ENCODE measurements at regions not wholly inside any gene's neighbourhood (a gene's known extent, or its start where the extent isn't known, plus 50 kb on each side); places are given as distances from the start of the nearest gene placed in this dataset.

- peaks cover 3% of the 10 kb centered on the region; the same call in 1 of the 3 replicates for H3K36me3 Mint-ChIP-seq (ENCODE audit: low read depth)
- TF ChIP-seq, protein P1, sequence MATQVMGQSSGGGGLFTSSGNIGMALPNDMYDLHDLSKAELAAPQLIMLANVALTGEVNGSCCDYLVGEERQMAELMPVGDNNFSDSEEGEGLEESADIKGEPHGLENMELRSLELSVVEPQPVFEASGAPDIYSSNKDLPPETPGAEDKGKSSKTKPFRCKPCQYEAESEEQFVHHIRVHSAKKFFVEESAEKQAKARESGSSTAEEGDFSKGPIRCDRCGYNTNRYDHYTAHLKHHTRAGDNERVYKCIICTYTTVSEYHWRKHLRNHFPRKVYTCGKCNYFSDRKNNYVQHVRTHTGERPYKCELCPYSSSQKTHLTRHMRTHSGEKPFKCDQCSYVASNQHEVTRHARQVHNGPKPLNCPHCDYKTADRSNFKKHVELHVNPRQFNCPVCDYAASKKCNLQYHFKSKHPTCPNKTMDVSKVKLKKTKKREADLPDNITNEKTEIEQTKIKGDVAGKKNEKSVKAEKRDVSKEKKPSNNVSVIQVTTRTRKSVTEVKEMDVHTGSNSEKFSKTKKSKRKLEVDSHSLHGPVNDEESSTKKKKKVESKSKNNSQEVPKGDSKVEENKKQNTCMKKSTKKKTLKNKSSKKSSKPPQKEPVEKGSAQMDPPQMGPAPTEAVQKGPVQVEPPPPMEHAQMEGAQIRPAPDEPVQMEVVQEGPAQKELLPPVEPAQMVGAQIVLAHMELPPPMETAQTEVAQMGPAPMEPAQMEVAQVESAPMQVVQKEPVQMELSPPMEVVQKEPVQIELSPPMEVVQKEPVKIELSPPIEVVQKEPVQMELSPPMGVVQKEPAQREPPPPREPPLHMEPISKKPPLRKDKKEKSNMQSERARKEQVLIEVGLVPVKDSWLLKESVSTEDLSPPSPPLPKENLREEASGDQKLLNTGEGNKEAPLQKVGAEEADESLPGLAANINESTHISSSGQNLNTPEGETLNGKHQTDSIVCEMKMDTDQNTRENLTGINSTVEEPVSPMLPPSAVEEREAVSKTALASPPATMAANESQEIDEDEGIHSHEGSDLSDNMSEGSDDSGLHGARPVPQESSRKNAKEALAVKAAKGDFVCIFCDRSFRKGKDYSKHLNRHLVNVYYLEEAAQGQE (IDR thresholded peaks at IDR 0.05; ENCODE audit: unreplicated experiment), result no peak
- TF ChIP-seq CTCF (conservative IDR thresholded peaks at IDR 0.05; ENCODE audit: low read depth in 2 of 2), result no peak
- TF ChIP-seq EZH2phosphoT487 (IDR thresholded peaks at IDR 0.05; ENCODE audit: unreplicated experiment), result no peak
- TF ChIP-seq, protein P2, sequence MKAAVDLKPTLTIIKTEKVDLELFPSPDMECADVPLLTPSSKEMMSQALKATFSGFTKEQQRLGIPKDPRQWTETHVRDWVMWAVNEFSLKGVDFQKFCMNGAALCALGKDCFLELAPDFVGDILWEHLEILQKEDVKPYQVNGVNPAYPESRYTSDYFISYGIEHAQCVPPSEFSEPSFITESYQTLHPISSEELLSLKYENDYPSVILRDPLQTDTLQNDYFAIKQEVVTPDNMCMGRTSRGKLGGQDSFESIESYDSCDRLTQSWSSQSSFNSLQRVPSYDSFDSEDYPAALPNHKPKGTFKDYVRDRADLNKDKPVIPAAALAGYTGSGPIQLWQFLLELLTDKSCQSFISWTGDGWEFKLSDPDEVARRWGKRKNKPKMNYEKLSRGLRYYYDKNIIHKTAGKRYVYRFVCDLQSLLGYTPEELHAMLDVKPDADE (IDR thresholded peaks at IDR 0.05), result no peak
- TF ChIP-seq ZNF331 (CRISPR knock-in tag; IDR thresholded peaks at IDR 0.05; ENCODE audit: low read depth), result no peak
- TF ChIP-seq CREB1 (CRISPR knock-in tag; IDR thresholded peaks at IDR 0.05; ENCODE audit: low read depth), result no peak
- no peaks in the 10 kb centered on the region for H3K27me3 ChIP-seq (ENCODE audit: insufficient read depth)
Measured at GRCh38 chr1:228918335-228918734, 183.1 kb downstream of the RHOU start.

GRCh38 chr1:228919914-228920313 lies 184.6 kb downstream of the RHOU start:
- H3F3A ChIP-seq (replicated peaks; ENCODE audit: low read depth), result no peaks in the 10 kb centered on the region
- no peak overlapping the region; the same call in 1 of the 2 replicates for H3K27ac Mint-ChIP-seq
- no peaks in the 10 kb centered on the region for H4K20me1 ChIP-seq (replicated peaks; ENCODE audit: insufficient read depth)
- peaks cover 3% of the 10 kb centered on the region; the same call in 1 of the 3 replicates for H3K36me3 Mint-ChIP-seq (ENCODE audit: low read depth)
- H3K27me3 ChIP-seq (ENCODE audit: insufficient read depth), result no peaks in the 10 kb centered on the region
- H3K9me3 Mint-ChIP-seq, result peaks cover 8% of the 10 kb centered on the region
- H3K9me2 ChIP-seq (ENCODE audit: insufficient read depth), result no peaks in the 10 kb centered on the region
- H2AFZ ChIP-seq, result no peak overlapping the region
- H3K4me1 ChIP-seq (ENCODE audit: insufficient read depth), result no peaks in the 10 kb centered on the region
- H3K4me3 Mint-ChIP-seq, result no peak overlapping the region
- H3K4me1 Mint-ChIP-seq, result peaks cover 19% of the 10 kb centered on the region
- no peaks in the 10 kb centered on the region for H3K79me2 ChIP-seq (replicated peaks; ENCODE audit: insufficient read depth)
- ATAC-seq, result no peak
- no peak for DNase-seq (ENCODE audit: low spot score)
- H3K4me2 ChIP-seq, result no peak overlapping the region
- peaks cover 10% of the 10 kb centered on the region for H3K27me3 Mint-ChIP-seq (ENCODE audit: insufficient read depth, low read depth, poor library complexity)
- no peak overlapping the region for H3K27ac ChIP-seq (ENCODE audit: low read depth)
- H3K4me3 ChIP-seq, result no peak overlapping the region
- no peaks in the 10 kb centered on the region for H3K36me3 ChIP-seq (ENCODE audit: insufficient read depth)
- TF ChIP-seq, protein P2 (IDR thresholded peaks at IDR 0.05), result no peak
- no peak for TF ChIP-seq CTCF (conservative IDR thresholded peaks at IDR 0.05; ENCODE audit: low read depth in 2 of 2)

More at GRCh38 chr1:228918335-228918734, 183.1 kb downstream of the RHOU start:
- Histone ChIP-seq H3K27ac (ENCODE audit: low read depth) (no peak overlapping the region), H3K4me2 (no peak overlapping the region), H4K20me1 (replicated peaks; ENCODE audit: insufficient read depth) (no peaks in the 10 kb centered on the region), H3K36me3 (ENCODE audit: insufficient read depth) (no peaks in the 10 kb centered on the region), H3K9me2 (ENCODE audit: insufficient read depth) (no peaks in the 10 kb centered on the region), H3F3A (replicated peaks; ENCODE audit: low read depth) (no peaks in the 10 kb centered on the region), H3K4me3 (no peak overlapping the region), H3K4me1 (ENCODE audit: insufficient read depth) (peaks cover 5% of the 10 kb centered on the region; the same call in 1 of the 2 replicates), H3K79me2 (replicated peaks; ENCODE audit: insufficient read depth) (no peaks in the 10 kb centered on the region), H2AFZ (no peak overlapping the region)
- Mint-ChIP-seq H3K9me3 (peaks cover 8% of the 10 kb centered on the region), H3K4me1 (peaks cover 22% of the 10 kb centered on the region), H3K4me3 (no peak overlapping the region), H3K27me3 (ENCODE audit: insufficient read depth, low read depth, poor library complexity) (peaks cover 10% of the 10 kb centered on the region), H3K27ac (no peak overlapping the region)
- DNase-seq (ENCODE audit: low spot score), result no peak
- no peak for ATAC-seq

All from GM23338 (cell line).